ENCODE measurements at regions not wholly inside any gene's neighbourhood (a gene's known extent, or its start where the extent isn't known, plus 50 kb on each side); places are given as distances from the start of the nearest gene placed in this dataset.

DNA sequence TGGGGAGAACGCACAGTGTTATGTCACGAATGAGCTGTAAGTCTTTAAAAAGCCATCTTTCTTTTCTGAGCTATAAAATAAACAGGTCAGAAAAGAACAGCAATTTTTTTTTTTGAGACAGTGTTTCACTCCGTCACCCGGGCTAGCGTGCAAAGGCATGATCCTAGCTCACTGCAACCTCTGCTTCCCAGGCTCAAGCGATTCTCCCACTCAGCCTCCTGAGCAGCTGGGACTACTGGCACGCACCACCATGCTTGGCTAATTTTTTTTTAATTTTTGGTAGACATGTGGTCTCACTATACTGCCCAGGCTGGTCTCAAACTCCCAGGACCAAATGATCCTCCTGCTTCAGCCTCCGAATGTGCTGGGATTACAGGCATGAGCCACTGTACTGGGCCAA is 58.6 kb downstream of the PPP1R3C start:
- no peak for DNase-seq (ENCODE audit: low read depth, low spot score)
- intact Hi-C loops (cut with micrococcal nuclease; ENCODE audit: unreplicated experiment) (no loop called here), in situ Hi-C loops (cut with HindIII; ENCODE audit: low pct_unique_long_range_greater_than_20kb, low sequenced_read_pairs) (no loop called here)
- Histone ChIP-seq H3K4me3 (ENCODE audit: low read depth in 2 of 2, low read length in 2 of 2) (no peak overlapping the region), H3K27me3 (ENCODE audit: control insufficient read depth, insufficient read depth, low read length) (no peaks in the 10 kb centered on the region), H3K9me3 (ENCODE audit: control insufficient read depth, insufficient read depth, low read depth, low read length) (no peaks in the 10 kb centered on the region), H3K4me1 (ENCODE audit: control insufficient read depth, insufficient read depth, low read length) (no peaks in the 10 kb centered on the region), H3K36me3 (ENCODE audit: control insufficient read depth, insufficient read depth, low read length) (no peaks in the 10 kb centered on the region), H3K27ac (ENCODE audit: low read length) (no peak overlapping the region)
- TF ChIP-seq REST (IDR thresholded peaks at IDR 0.05; ENCODE audit: insufficient read depth in 1 of 2, low read depth in 2 of 2, low read length in 1 of 2) (no peak), CTCF (IDR thresholded peaks at IDR 0.05) (no peak), SIN3A (IDR thresholded peaks at IDR 0.05; ENCODE audit: borderline replicate concordance, insufficient read depth, low read depth, low read length) (no peak), TCF7L2 (IDR thresholded peaks at IDR 0.05; ENCODE audit: low read depth, low read length) (no peak), POLR2AphosphoS5 (IDR thresholded peaks at IDR 0.05; ENCODE audit: low read depth, low read length) (no peak)
- POLR2A ChIA-PET: no interaction called here
- no TSS peak for BruUV-seq (replicated peaks)
- no peak for ATAC-seq
- CTCF ChIA-PET: no interaction called here

- DNase-seq (ENCODE audit: low read depth, low spot score) (no peak), ATAC-seq (no peak)
- H3K27ac ChIP-seq (ENCODE audit: low read length): no peak overlapping the region
- no TSS peak for BruUV-seq (replicated peaks)
- ChIA-PET CTCF (no interaction called here), POLR2A (no interaction called here)
- no peaks in the 10 kb centered on the region for H3K9me3 ChIP-seq (ENCODE audit: control insufficient read depth, insufficient read depth, low read depth, low read length)
- TF ChIP-seq SIN3A (IDR thresholded peaks at IDR 0.05; ENCODE audit: borderline replicate concordance, insufficient read depth, low read depth, low read length) (no peak), TCF7L2 (IDR thresholded peaks at IDR 0.05; ENCODE audit: low read depth, low read length) (no peak), CTCF (IDR thresholded peaks at IDR 0.05) (no peak), POLR2AphosphoS5 (IDR thresholded peaks at IDR 0.05; ENCODE audit: low read depth, low read length) (no peak), REST (IDR thresholded peaks at IDR 0.05; ENCODE audit: insufficient read depth in 1 of 2, low read depth in 2 of 2, low read length in 1 of 2) (no peak)
- H3K36me3 ChIP-seq (ENCODE audit: control insufficient read depth, insufficient read depth, low read length): no peaks in the 10 kb centered on the region
- H3K27me3 ChIP-seq (ENCODE audit: control insufficient read depth, insufficient read depth, low read length): no peaks in the 10 kb centered on the region
- in situ Hi-C loops (cut with HindIII; ENCODE audit: low pct_unique_long_range_greater_than_20kb, low sequenced_read_pairs): no loop called here
- H3K4me1 ChIP-seq (ENCODE audit: control insufficient read depth, insufficient read depth, low read length): no peaks in the 10 kb centered on the region
- H3K4me3 ChIP-seq (ENCODE audit: low read depth in 2 of 2, low read length in 2 of 2): no peak overlapping the region
- intact Hi-C loops (cut with micrococcal nuclease; ENCODE audit: unreplicated experiment): no loop called here
Observed at GRCh38 chr10:91573320-91573719, 59.6 kb downstream of the PPP1R3C start.
